HUES6 (cell line): ENCODE measurements at regions not wholly inside any gene's neighbourhood (a gene's known extent, or its start where the extent isn't known, plus 50 kb on each side); places are given as distances from the start of the nearest gene placed in this dataset.

Source experiments
- H3K27ac ChIP-seq: 2 replicates; pipeline ENCODE4 v1.7.0; 2013; ENCODE audit warnings: low read depth, mild to moderate bottlenecking, low read length, inconsistent platforms
- H3K27me3 ChIP-seq: 2 replicates; pipeline ENCODE4 v1.6.1; 2013; ENCODE audit warnings: low read length; ENCODE audit not compliant: control insufficient read depth, insufficient read depth
- H3K36me3 ChIP-seq: 2 replicates; pipeline ENCODE4 v1.6.1; 2013; ENCODE audit warnings: low read length; ENCODE audit not compliant: control insufficient read depth, insufficient read depth
- H3K4me1 ChIP-seq: 2 replicates; pipeline ENCODE4 v1.6.1; 2013; ENCODE audit warnings: low read length; ENCODE audit not compliant: control insufficient read depth, insufficient read depth
- H3K4me3 ChIP-seq: 2 replicates; pipeline ENCODE4 v1.5.1; 2013; ENCODE audit warnings: low read depth, low read length
- H3K9ac ChIP-seq: one replicate; pipeline ENCODE4 v1.6.1; 2013; ENCODE audit warnings: mild to moderate bottlenecking, low read length
- H3K9me3 ChIP-seq: 2 replicates; pipeline ENCODE4 v1.6.1; 2013; ENCODE audit warnings: low read depth, low read length; ENCODE audit not compliant: control insufficient read depth, insufficient read depth

DNA sequence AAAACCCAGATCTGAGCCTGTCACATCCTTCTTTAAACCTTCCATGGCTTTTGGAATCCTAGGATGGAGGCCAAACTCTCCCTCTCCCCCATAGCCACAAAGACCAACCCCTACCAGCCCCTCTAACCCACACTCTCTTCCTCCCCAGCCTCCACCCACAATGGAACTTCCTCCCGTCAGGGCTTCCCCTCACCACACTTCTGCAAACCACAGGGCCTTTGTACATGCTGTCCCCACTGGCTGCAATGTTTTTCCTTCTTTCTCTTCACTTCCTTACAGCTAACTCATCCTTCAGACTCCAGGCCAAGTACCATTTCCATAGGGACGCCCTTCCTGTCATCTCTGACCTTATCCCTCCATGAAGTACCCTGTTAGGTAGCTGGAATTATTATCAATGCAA, 393.5 kb downstream of the MN1 start:
- Histone ChIP-seq H3K9me3 (no peaks in the 10 kb centered on the region), H3K27me3 (no peaks in the 10 kb centered on the region), H3K4me1 (peaks cover 7% of the 10 kb centered on the region; the same call in 1 of the 2 replicates), H3K9ac (no peak overlapping the region), H3K4me3 (no peak overlapping the region), H3K27ac (no peak overlapping the region), H3K36me3 (no peaks in the 10 kb centered on the region)

- peaks cover 7% of the 10 kb centered on the region; the same call in 1 of the 2 replicates for H3K4me1 ChIP-seq
- H3K4me3 ChIP-seq, result no peak overlapping the region
- H3K9me3 ChIP-seq, result no peaks in the 10 kb centered on the region
- H3K9ac ChIP-seq, result no peak overlapping the region
- no peaks in the 10 kb centered on the region for H3K36me3 ChIP-seq
- no peaks in the 10 kb centered on the region for H3K27me3 ChIP-seq
- no peak overlapping the region for H3K27ac ChIP-seq
Observed at GRCh38 chr22:27409299-27409698, 392.3 kb downstream of the MN1 start.

- H3K36me3 ChIP-seq, result no peaks in the 10 kb centered on the region
- no peak overlapping the region for H3K9ac ChIP-seq
- H3K9me3 ChIP-seq, result no peaks in the 10 kb centered on the region
- no peaks in the 10 kb centered on the region for H3K27me3 ChIP-seq
- peaks cover 26% of the 10 kb centered on the region for H3K4me1 ChIP-seq
- no peak overlapping the region for H3K27ac ChIP-seq
- no peak overlapping the region for H3K4me3 ChIP-seq
Observed at GRCh38 chr22:27412866-27413445, 388.6 kb downstream of the MN1 start.

GRCh38 chr22:27413702-27414101, 387.9 kb downstream of the MN1 start:
- Histone ChIP-seq H3K4me1 (peaks cover 26% of the 10 kb centered on the region), H3K4me3 (no peak overlapping the region), H3K9me3 (no peaks in the 10 kb centered on the region), H3K27ac (no peak overlapping the region), H3K9ac (no peak overlapping the region), H3K36me3 (no peaks in the 10 kb centered on the region), H3K27me3 (no peaks in the 10 kb centered on the region)

- Histone ChIP-seq H3K4me1 (peaks cover 26% of the 10 kb centered on the region), H3K9ac (peak overlapping the region; percentile 7), H3K27ac (no peak overlapping the region), H3K27me3 (no peaks in the 10 kb centered on the region), H3K4me3 (no peak overlapping the region), H3K9me3 (no peaks in the 10 kb centered on the region), H3K36me3 (no peaks in the 10 kb centered on the region)
Observed at GRCh38 chr22:27416511-27417420, 384.8 kb downstream of the MN1 start.

GRCh38 chr22:27417421-27417814, 384.1 kb downstream of the MN1 start:
- no peak overlapping the region for H3K9ac ChIP-seq
- H3K27me3 ChIP-seq, result no peaks in the 10 kb centered on the region
- no peak overlapping the region for H3K27ac ChIP-seq
- no peaks in the 10 kb centered on the region for H3K9me3 ChIP-seq
- peaks cover 26% of the 10 kb centered on the region for H3K4me1 ChIP-seq
- H3K4me3 ChIP-seq, result no peak overlapping the region
- no peaks in the 10 kb centered on the region for H3K36me3 ChIP-seq

DNA sequence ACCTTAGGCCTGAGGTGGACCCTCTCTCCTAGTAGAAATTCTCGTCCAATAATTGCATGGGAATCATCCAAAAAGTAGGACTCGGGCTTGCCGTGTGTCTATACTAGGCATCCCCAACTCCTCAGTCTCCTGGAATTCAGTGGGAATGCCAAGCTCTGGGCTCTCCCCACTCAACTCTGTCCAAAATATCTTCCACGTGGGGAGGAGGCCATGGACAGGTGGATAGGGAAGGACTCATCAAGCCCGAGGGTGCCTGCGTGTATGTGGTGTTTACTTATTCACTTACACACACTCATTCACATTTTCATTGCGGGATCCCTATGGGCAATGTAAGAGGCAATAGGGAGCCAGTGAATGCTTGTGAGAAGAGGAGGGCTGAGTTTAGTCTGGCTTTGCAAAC, 383.3 kb downstream of the MN1 start:
- no peak overlapping the region for H3K27ac ChIP-seq
- H3K9ac ChIP-seq, result no peak overlapping the region
- H3K4me3 ChIP-seq, result no peak overlapping the region
- no peaks in the 10 kb centered on the region for H3K27me3 ChIP-seq
- no peaks in the 10 kb centered on the region for H3K9me3 ChIP-seq
- H3K4me1 ChIP-seq, result peaks cover 26% of the 10 kb centered on the region
- H3K36me3 ChIP-seq, result no peaks in the 10 kb centered on the region

GRCh38 chr22:27419473-27419872, 382.1 kb downstream of the MN1 start:
- Histone ChIP-seq H3K4me3 (no peak overlapping the region), H3K36me3 (no peaks in the 10 kb centered on the region), H3K27me3 (no peaks in the 10 kb centered on the region), H3K9me3 (no peaks in the 10 kb centered on the region), H3K4me1 (peaks cover 26% of the 10 kb centered on the region), H3K27ac (no peak overlapping the region), H3K9ac (no peak overlapping the region)

GRCh38 chr22:27420195-27420816, 381.2 kb downstream of the MN1 start:
- Histone ChIP-seq H3K4me1 (peaks cover 21% of the 10 kb centered on the region), H3K9ac (no peak overlapping the region), H3K4me3 (no peak overlapping the region), H3K27ac (no peak overlapping the region), H3K27me3 (no peaks in the 10 kb centered on the region), H3K9me3 (0 out of 2 replicates have a peak, but pooled peaks cover 4% of the 10 kb centered on the region), H3K36me3 (no peaks in the 10 kb centered on the region)

GRCh38 chr22:27420817-27421361, 380.7 kb downstream of the MN1 start:
- Histone ChIP-seq H3K27me3 (no peaks in the 10 kb centered on the region), H3K9ac (no peak overlapping the region), H3K27ac (no peak overlapping the region), H3K4me1 (peaks cover 16% of the 10 kb centered on the region), H3K4me3 (no peak overlapping the region), H3K9me3 (0 out of 2 replicates have a peak, but pooled peaks cover 4% of the 10 kb centered on the region), H3K36me3 (no peaks in the 10 kb centered on the region)

DNA sequence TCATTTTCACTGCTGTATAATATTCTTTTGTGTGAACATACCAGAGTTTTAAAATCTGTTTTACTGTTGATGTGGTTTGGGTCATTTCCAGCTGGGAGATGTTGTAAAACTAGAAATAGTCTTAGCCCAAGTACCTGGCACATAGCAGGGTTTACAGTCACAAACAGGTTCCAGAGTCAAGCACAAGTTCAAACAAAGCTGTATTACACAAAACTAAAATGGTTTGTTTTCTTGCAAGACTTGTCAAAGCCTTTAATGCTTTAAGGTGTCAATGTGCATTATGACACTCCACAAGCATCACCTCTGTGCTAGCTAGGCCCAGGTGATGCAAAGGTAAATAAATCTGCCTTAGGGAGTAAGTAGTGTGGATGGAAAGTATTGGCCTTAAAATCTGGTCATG, 379.1 kb downstream of the MN1 start:
- no peaks in the 10 kb centered on the region for H3K27me3 ChIP-seq
- H3K36me3 ChIP-seq, result no peaks in the 10 kb centered on the region
- no peak overlapping the region for H3K27ac ChIP-seq
- no peak overlapping the region for H3K9ac ChIP-seq
- H3K9me3 ChIP-seq, result peaks cover 6% of the 10 kb centered on the region
- no peak overlapping the region for H3K4me3 ChIP-seq
- H3K4me1 ChIP-seq, result peaks cover 3% of the 10 kb centered on the region
